Neuronal stem cell (in vitro differentiated cells): ENCODE measurements at regions not wholly inside any gene's neighbourhood (a gene's known extent, or its start where the extent isn't known, plus 50 kb on each side); places are given as distances from the start of the nearest gene placed in this dataset.

Experiments
- DNase-seq: peaks from one replicate; pipeline ENCODE4 v3.0.0-alpha.2; 2013; ENCODE audit warnings: low spot score
- H2AFZ ChIP-seq: one replicate; pipeline ENCODE4 v1.6.1; 2013; ENCODE audit warnings: mild to moderate bottlenecking, low read length, inconsistent platforms
- H2AK5ac ChIP-seq: 2 replicates; pipeline ENCODE4 v1.6.1; 2013; ENCODE audit warnings: low read depth, mild to moderate bottlenecking, inconsistent platforms, low read length, moderate library complexity, mixed read lengths
- H2BK120ac ChIP-seq: 2 replicates; pipeline ENCODE4 v1.6.1; 2013; ENCODE audit warnings: low read depth, mild to moderate bottlenecking, inconsistent platforms, low read length, moderate library complexity, mixed read lengths
- H2BK12ac ChIP-seq: one replicate; pipeline ENCODE4 v1.6.1; 2013; ENCODE audit warnings: low read length, inconsistent platforms
- H2BK15ac ChIP-seq: 2 replicates; pipeline ENCODE4 v1.6.1; 2013; ENCODE audit warnings: mild to moderate bottlenecking, low read length, inconsistent platforms, mixed read lengths
- H2BK5ac ChIP-seq: one replicate; pipeline ENCODE4 v1.6.1; 2013; ENCODE audit warnings: inconsistent platforms, mild to moderate bottlenecking, low read length, moderate library complexity
- H3K14ac ChIP-seq: one replicate; pipeline ENCODE4 v1.6.1; 2013; ENCODE audit warnings: low read length, inconsistent platforms
- H3K18ac ChIP-seq: 2 replicates; pipeline ENCODE4 v1.6.1; 2013; ENCODE audit warnings: low read length, inconsistent platforms
- H3K23ac ChIP-seq: 2 replicates; pipeline ENCODE4 v1.6.1; 2013; ENCODE audit warnings: low read depth, mild to moderate bottlenecking, mixed read lengths, low read length, inconsistent platforms; ENCODE audit not compliant: poor library complexity
- H3K27ac ChIP-seq: replicated peaks from 3 replicates; pipeline ENCODE4 v1.5.1; 2013; ENCODE audit warnings: low read length, inconsistent platforms
- H3K27me3 ChIP-seq, 3 experiments: 2 replicates each; pipeline ENCODE4 v1.6.1; 2013; ENCODE audit warnings: low read length in 3 of 3, mild to moderate bottlenecking in 2 of 3, inconsistent platforms in 1 of 3, low read depth in 1 of 3, mixed read lengths in 1 of 3, moderate library complexity in 1 of 3; ENCODE audit not compliant: control insufficient read depth in 3 of 3, insufficient read depth in 3 of 3
- H3K36me3 ChIP-seq, 2 donors: replicated peaks in 1 of 2; 2 replicates each; pipeline ENCODE4 v1.6.1; 2013; ENCODE audit warnings: low read length in 2 of 2; ENCODE audit not compliant: control insufficient read depth in 2 of 2, insufficient read depth in 2 of 2
- H3K4ac ChIP-seq: 2 replicates; pipeline ENCODE4 v1.6.1; 2013; ENCODE audit warnings: inconsistent platforms, mild to moderate bottlenecking, low read length, moderate library complexity
- H3K4me1 ChIP-seq, 2 donors: 1 replicate in 1 of 2; 2 replicates in 1 of 2; pipeline ENCODE4 v1.6.1; 2013; ENCODE audit warnings: low read length in 2 of 2, low read depth in 1 of 2; ENCODE audit not compliant: control insufficient read depth in 2 of 2, insufficient read depth in 1 of 2
- H3K4me2 ChIP-seq: one replicate; pipeline ENCODE4 v1.6.1; 2013; ENCODE audit warnings: mild to moderate bottlenecking, low read length, inconsistent platforms; ENCODE audit not compliant: insufficient read depth, poor library complexity, severe bottlenecking
- H3K4me3 ChIP-seq, 2 donors: 2 replicates each; pipeline ENCODE4 v1.5.1; 2013; ENCODE audit warnings: low read length in 2 of 2, mild to moderate bottlenecking in 2 of 2, inconsistent platforms in 1 of 2, moderate library complexity in 1 of 2
- H3K79me1 ChIP-seq: one replicate; pipeline ENCODE4 v1.6.1; 2013; ENCODE audit warnings: low read depth, mild to moderate bottlenecking, inconsistent platforms, low read length, moderate library complexity
- H3K9ac ChIP-seq: one replicate; pipeline ENCODE4 v1.6.1; 2013; ENCODE audit warnings: mild to moderate bottlenecking, low read depth, low read length, inconsistent platforms; ENCODE audit not compliant: poor library complexity
- H3K9me3 ChIP-seq, 2 donors: replicated peaks in 1 of 2; 2 replicates each; pipeline versions ENCODE3 to v1.6.1; 2013; ENCODE audit warnings: low read length in 2 of 2, mild to moderate bottlenecking in 2 of 2, inconsistent platforms in 1 of 2, low read depth in 1 of 2, mixed read lengths in 1 of 2, moderate library complexity in 1 of 2; ENCODE audit not compliant: control insufficient read depth in 2 of 2, insufficient read depth in 1 of 2
- H4K8ac ChIP-seq: one replicate; pipeline ENCODE4 v1.6.1; 2013; ENCODE audit warnings: low read depth, mild to moderate bottlenecking, inconsistent platforms, low read length, moderate library complexity
- H4K91ac ChIP-seq: one replicate; pipeline ENCODE4 v1.6.1; 2013; ENCODE audit warnings: low read length, low read depth, mild to moderate bottlenecking, inconsistent platforms; ENCODE audit not compliant: poor library complexity
- WGBS, 2 donors: extraction: QIAGEN DNeasy Blood & Tissue Kit; methylation state at CpG; one replicate each; pipeline ENCODE4 v1.1.7; 2013; ENCODE audit warnings: missing lambda C conversion rate in 2 of 2, mixed read lengths in 1 of 2; ENCODE audit not compliant: insufficient read length in 2 of 2, insufficient replicate concordance in 1 of 2; ENCODE audit errors: extremely low coverage in 2 of 2; 5-methylcytosine and 5-hydroxymethylcytosine counted together

DNA sequence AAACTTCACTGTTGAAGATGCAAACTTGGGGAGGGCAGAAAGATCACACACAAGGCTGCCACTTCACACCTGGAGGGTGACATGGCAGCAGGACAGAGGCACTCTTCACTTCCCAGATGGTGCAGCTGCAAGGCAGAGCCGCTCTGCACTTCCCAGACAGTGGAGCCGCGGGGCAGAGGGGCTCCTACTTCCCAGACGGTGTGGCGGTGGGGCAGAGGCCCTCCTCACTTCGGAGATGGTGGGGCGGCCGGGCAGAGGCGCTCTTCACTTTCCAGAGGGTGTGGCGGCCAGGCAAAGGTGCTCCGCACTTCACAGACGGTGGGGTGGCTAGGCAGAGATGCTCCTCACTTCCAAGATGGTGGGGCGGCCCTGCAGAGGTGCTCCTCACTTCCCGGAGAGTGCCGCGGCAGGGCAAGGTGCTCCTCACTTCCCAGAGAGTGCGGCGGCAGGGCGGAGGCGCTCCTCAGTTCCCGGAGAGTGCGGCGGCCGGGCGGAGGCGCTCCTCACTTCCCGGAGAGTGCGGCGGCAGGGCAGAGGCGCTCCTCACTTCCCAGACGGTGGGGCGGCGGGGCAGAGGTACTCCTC lies 58.3 kb upstream of the PPP1R9A start:
- no peak overlapping the region for H2BK15ac ChIP-seq
- H2BK120ac ChIP-seq, result no peak overlapping the region
- no peak overlapping the region for H4K91ac ChIP-seq
- H3K4me3 ChIP-seq, result no peak overlapping the region
- no peak overlapping the region for H2BK12ac ChIP-seq
- no peak overlapping the region for H3K27ac ChIP-seq
- no peaks in the 10 kb centered on the region for H3K27me3 ChIP-seq
- no peak overlapping the region for H3K4me2 ChIP-seq
- peak overlapping the region; percentile 65 for H4K8ac ChIP-seq
- H2BK5ac ChIP-seq, result no peak overlapping the region
- H3K36me3 ChIP-seq, result no peaks in the 10 kb centered on the region
- no peak overlapping the region for H3K9ac ChIP-seq
- no peak overlapping the region for H3K4ac ChIP-seq
- peak overlapping the region; percentile 56 for H3K14ac ChIP-seq
- H2AFZ ChIP-seq, result no peak overlapping the region
- DNase-seq, result no peak
- H3K79me1 ChIP-seq, result peaks cover 4% of the 10 kb centered on the region
- H3K18ac ChIP-seq, result no peak overlapping the region
- no peak overlapping the region for H3K23ac ChIP-seq
- no CpG with 5 or more reads among the region's 33 CpGs for WGBS, 2 donors
- H3K4me1 ChIP-seq, result no peaks in the 10 kb centered on the region
- H3K9me3 ChIP-seq, result peaks cover 0 to 21% of the 10 kb centered on the region in 2 donors
- no peak overlapping the region for H2AK5ac ChIP-seq

DNA sequence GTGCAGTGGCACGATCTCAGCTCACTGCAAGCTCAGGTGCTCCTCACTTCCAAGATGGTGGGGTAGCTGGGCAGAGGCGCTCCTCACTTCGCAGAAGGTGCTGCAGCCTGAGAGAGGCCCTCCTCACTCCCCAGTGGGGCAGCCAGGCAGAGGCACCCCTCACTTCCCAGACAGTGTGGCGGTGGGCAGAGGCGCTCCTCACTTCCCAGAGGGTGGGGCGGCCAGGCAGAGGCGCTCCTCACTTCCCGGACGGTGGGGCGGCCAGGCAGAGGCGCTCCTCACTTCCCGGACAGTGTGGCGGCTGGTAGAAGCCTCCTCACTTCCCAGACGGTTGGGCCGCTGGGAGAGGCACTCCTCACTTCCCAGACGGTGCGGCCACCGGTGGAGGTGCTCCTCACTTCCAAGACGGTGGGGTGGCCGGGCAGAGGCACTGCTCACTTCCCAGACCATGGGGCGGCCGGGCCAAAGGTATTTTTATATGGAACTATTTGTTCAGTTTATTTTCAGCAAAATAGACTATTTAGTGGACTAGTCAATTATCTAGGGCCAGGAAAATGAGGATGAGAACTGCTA lies 57.7 kb upstream of the PPP1R9A start:
- Histone ChIP-seq H2BK120ac (no peak overlapping the region), H2BK5ac (no peak overlapping the region), H3K4me2 (no peak overlapping the region), H3K23ac (no peak overlapping the region), H3K36me3 (no peaks in the 10 kb centered on the region), H3K14ac (no peak overlapping the region), H3K4ac (no peak overlapping the region), H3K9ac (no peak overlapping the region), H3K4me1 (no peaks in the 10 kb centered on the region), H2BK12ac (no peak overlapping the region), H4K8ac (no peak overlapping the region), H3K9me3 (peaks cover 0 to 15% of the 10 kb centered on the region in 2 donors), H3K18ac (no peak overlapping the region), H2BK15ac (no peak overlapping the region), H3K27me3 (no peaks in the 10 kb centered on the region), H4K91ac (no peak overlapping the region), H3K27ac (no peak overlapping the region), H2AFZ (no peak overlapping the region), H3K79me1 (peaks cover 4% of the 10 kb centered on the region), H2AK5ac (no peak overlapping the region), H3K4me3 (no peak overlapping the region)
- DNase-seq, result no peak
- no CpG with 5 or more reads among the region's 22 CpGs for WGBS, 2 donors

GRCh38 chr7:94855589-94855988 lies 51.8 kb upstream of the PPP1R9A start:
- no CpG with 5 or more reads among the region's 2 CpGs for WGBS, 2 donors
- H3K18ac ChIP-seq, result no peak overlapping the region

DNA sequence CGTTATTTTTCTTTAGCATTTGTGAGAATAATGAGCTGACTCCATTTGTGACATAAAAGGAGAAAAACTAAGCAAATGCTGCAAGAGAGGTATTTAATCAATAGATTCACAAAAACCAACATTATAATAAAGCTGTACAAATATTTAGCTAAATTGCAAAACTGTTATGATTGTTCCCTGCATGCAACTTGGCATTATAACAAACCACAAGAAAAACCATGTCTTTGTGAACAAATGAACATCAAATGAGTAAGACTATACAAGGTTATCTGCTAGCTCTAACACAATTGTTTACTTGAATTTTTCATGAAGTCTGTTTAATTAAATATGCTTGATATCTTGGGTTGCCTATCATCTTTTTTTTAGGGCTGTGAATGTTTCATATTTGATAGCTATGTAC lies 50.8 kb upstream of the PPP1R9A start:
- Histone ChIP-seq H3K79me1 (no peaks in the 10 kb centered on the region), H4K8ac (no peak overlapping the region), H2BK12ac (no peak overlapping the region), H4K91ac (no peak overlapping the region), H2BK5ac (no peak overlapping the region), H2AFZ (no peak overlapping the region), H3K27me3 (no peaks in the 10 kb centered on the region), H3K9ac (no peak overlapping the region), H2BK120ac (no peak overlapping the region), H3K9me3 (peaks cover 0 to 4% of the 10 kb centered on the region in 2 donors), H3K4me1 (no peaks in the 10 kb centered on the region), H3K23ac (no peak overlapping the region), H3K4me3 (no peak overlapping the region), H3K4ac (no peak overlapping the region), H3K36me3 (no peaks in the 10 kb centered on the region), H2AK5ac (no peak overlapping the region), H3K27ac (no peak overlapping the region), H2BK15ac (no peak overlapping the region), H3K18ac (no peak overlapping the region), H3K4me2 (no peak overlapping the region), H3K14ac (no peak overlapping the region)
- DNase-seq, result no peak
- no CpG with 5 or more reads among the region's 1 CpG for WGBS, 2 donors

More at GRCh38 chr7:94855589-94855988, 51.8 kb upstream of the PPP1R9A start:
- Histone ChIP-seq H3K36me3 (no peaks in the 10 kb centered on the region), H3K79me1 (no peaks in the 10 kb centered on the region), H4K91ac (no peak overlapping the region), H3K27ac (no peak overlapping the region), H3K4me3 (no peak overlapping the region), H3K27me3 (no peaks in the 10 kb centered on the region), H2AK5ac (no peak overlapping the region), H2BK15ac (no peak overlapping the region), H3K4me1 (no peaks in the 10 kb centered on the region), H2BK12ac (no peak overlapping the region), H3K9ac (no peak overlapping the region), H3K9me3 (peaks cover 0 to 4% of the 10 kb centered on the region in 2 donors), H2BK5ac (no peak overlapping the region), H3K23ac (no peak overlapping the region), H3K4ac (no peak overlapping the region), H2BK120ac (no peak overlapping the region), H4K8ac (no peak overlapping the region), H3K4me2 (no peak overlapping the region), H3K14ac (no peak overlapping the region), H2AFZ (no peak overlapping the region)
- no peak for DNase-seq
